HG03442 (cell line): ENCODE measurements at regions not wholly inside any gene's neighbourhood (a gene's known extent, or its start where the extent isn't known, plus 50 kb on each side); places are given as distances from the start of the nearest gene placed in this dataset.

Experiments used
- ATAC-seq: cut with Tn5 transposase; IDR thresholded peaks from one replicate; pipeline ENCODE4 v1.9.1; 2021; ENCODE audit warnings: mild to moderate bottlenecking, moderate library complexity; ENCODE audit not compliant: unreplicated experiment

DNA sequence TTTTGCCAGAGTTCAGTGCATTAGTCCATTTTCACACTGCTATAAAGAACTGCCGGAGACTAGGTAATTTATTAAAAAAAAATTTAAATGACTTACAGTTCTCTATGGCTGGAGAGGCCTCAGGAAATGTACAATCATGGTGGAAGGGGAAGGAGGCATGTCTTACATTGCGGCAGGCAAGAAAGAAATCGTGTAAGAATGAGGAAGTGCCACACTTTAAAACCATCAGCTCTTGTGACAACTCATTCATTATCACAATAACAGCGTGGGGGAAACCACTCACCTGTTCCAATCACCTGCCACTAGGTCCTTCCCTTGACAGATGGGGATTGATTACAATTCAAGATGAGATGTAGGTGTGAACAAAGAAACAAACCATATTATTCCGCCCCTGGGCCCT is 1361.4 kb downstream of the NSUN3 start:
- ATAC-seq = no peak

DNA sequence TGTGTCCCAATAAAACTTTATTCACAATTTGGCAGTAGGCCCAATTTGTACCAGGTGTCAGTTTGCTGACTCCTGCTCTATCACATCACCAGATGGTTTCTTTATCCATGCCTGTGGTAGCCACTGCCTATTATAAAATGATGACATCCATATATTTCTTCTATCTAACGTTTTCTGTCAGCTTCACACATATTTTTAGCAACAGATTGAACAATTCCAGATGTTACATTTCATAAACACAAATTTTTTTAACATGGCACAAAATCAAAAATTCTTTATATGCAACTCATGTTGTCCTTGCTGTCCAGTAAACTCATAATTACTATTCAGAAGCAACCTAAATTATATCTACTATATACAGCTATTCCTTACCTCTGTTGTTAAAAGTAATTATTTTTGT is 1371.6 kb downstream of the NSUN3 start:
- no peak for ATAC-seq

DNA sequence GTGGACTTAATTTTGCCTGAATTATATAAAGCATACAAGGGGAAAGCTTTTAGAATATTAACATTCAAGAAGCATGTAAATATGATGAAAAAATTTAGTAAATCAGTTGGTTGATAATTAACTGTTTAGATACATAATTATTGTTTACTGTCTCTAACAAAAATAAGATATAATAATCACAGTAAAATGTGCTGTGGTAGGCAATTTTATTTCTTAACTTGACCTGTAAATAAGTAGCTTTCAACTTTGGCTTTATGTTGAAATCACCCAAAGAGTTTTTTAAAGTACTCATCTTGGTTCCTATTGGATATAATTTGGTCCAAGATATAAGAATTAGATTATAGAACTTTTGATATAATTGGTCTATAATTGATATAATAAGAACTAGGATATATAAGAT is 1374.5 kb downstream of the NSUN3 start:
- ATAC-seq = no peak

DNA sequence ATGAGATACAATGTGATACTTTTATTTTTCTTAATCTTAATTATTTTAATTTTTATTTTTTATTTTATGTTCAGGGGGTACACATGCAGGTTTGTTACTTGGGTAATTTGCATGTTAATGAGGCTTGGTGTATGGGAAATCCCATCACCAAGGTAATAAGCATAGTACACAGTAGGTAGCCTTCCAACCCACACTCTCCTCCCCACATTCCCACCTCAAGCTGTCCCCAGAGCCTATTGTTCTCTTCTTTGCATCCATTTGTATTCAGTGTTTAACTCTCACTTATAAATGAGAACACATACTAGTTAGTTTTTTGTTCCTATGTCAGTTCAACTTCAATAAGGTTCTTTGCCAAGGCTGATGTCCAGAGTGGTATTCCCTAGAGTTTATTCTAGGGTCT is 1375.4 kb downstream of the NSUN3 start:
- ATAC-seq = no peak

DNA sequence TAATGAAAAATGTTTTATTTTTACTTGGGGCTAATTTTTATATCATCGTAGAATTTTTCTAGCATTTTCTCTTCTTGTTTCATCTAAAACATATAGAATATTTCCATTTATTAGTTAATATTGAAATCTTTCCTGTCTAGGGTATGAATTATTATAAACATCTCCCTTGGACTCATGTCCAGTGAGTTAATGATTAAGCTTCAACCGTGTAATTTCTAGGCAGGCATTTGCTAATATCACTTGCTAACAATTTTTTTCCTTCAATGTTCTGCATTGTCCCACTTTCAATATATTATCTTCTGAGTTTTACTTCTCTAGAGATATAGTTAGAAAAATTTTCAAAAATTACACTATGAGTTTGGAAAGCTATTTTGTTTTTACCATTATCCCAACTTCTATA is 1371.6 kb upstream of the EPHA6 start:
- no peak for ATAC-seq

DNA sequence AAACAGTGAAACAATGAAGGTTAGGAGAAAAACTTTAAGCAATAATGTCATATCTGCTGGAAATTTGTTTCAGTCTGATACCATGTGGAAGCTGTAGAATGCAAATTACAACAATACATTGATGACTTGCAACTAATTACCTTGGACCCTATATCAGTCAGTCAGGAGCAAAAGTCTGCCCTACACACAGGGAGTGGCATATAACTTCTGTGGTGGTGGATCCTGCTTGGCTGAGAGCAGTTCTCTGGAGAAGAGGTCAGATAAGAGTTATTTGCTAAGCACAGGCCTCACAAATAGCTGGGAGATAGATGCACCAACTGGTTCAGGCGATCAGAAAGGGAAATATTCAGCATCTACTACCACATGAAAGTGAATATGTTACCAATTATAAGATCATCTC is 1364.6 kb upstream of the EPHA6 start:
- no peak for ATAC-seq

DNA sequence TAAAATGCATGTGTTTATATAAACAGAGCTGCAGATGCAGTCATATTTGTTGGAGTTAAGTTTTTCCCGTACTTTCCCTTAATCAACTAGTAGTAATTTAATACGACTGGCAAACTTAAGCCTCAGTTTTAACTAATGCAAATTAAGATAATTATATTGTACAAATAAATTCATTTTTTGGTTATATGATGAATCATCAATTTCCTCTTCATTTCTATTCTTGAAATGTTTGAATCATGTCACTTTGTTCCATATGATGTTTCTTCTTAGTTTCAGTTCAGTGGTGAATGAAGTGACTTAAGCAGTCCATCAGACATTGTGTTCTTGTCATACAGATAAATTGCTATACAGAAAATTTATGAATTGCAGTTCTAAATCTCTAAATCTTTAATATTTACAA is 1361.2 kb upstream of the EPHA6 start:
- no peak for ATAC-seq

DNA sequence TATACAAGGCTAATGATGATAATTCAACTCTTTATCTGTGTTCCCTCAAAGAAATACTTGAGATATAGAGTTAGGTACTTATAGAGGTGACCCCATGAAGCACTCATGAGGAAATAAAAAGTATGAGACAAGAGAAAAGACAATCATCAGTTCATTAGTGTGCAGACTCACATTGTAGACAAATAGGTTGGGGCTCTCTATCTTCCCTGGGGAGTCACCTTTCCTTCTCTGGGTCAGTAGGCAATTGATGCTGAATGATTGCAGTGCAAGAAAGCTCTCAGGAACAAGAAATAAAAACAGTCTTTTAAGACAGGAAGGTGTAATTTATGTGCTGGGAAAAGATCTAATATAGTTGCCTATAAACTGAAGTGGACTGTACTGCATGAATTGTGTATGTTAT is 1357.6 kb upstream of the EPHA6 start:
- ATAC-seq = no peak

DNA sequence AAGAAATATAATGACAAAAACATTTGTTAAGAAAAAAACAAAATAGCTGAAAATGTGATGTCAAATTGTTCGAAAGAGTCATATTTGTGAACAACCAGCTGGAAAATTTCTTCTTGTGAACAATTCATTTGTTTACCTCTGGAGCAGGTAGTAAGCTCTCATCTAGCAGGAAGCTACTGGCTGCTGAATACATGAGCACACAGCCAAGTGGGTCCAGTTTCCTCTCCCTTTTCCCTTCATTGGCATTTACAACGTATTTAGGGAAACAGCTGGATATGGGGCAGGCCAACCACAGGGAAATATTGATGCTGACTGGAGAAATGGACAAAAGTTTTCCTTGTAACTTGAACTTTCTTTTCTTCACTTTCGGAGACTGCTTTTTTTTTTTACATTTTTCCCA is 1354.7 kb upstream of the EPHA6 start:
- ATAC-seq = no peak

DNA sequence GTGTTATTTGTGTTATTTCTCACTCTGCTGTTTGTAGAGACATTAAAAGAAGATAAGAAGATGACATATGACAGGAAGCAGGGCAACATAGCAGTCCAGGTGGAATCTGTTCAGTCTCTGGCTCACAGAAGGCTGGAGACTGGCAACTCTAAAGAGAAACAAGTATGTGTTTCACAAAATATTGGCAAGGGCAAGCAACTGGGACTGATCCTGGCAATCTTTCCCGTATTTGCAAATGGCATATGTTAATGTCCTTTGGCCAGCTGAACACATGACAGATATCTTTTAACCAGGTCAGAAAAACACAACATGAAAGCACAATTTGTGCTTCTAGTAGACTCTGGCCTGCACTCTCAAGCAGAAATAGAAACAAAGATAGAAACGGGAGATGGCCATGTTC is 1354.1 kb upstream of the EPHA6 start:
- no peak for ATAC-seq

DNA sequence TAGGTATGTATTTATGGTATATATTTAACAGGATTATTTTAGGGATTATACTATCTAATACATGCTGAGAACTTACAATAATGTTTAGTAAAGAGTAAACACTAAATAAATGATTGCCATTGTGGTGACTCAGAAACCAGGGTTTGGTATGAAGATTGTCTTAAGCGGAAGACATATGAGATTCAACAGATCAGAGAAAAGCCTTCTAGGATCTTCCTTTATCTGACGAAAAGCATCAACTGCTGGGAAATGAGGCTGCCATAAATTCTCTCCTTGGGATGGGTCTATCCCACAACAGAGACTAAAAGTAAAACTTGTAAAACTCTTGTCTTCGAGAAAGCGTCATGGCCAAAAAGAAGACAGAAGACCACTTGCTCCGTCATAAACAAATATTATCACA is 1352.2 kb upstream of the EPHA6 start:
- ATAC-seq = no peak

DNA sequence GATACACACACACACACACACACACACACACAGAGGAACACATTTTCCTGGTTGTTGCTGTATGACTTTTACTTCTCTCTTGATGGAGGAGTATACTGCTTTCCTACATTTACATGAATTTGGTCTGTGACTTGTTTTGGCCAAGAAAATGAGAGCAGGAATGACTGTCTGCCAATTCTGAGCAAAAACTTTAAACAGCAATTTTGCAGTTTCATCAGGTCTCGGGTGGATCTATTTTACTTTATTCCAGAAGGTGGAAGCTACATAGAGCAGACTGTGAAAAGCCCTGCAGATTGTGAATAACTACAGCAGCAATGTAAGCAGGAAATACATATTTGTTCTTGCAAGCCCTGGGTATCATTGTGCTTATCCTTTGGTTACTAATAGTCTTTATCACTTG is 1350.0 kb upstream of the EPHA6 start:
- ATAC-seq = no peak

DNA sequence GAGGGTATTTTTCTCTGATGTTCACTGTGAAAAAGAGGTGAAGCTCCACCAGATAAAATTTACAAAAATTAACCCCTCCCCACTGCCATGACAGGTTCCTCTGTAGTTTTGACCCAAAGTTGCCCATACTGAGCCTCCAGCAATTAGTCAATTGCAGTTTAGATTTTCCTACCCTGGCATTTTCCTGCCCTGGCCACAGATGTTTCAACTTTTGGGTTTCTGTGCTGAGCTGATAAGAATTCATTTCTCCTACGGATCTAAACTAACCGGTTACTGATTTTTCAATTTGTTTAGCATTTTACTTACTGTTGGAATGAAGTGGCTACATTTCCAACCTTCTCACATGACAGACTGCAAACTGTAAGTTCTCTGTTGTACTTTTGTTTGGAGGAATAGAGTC is 1346.1 kb upstream of the EPHA6 start:
- no peak for ATAC-seq

DNA sequence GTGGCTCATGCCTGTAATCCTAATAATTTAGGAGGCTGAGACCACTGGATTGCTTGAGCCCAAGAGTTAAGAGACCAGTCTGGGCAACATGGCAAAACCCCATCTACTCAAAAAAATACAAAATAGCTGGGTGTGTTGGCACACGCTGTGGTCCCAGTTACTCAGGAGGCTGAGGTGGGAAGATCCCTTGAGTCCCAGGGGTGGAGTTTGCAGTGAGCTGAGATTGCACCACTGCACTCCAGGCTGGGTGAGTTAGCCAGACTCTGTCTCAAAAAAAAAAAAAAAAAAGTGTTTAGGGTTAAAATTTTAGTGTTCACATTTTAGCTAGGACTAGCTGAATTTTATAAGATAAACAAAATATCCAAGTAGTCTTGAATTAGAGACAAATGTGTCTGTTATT is 1340.1 kb upstream of the EPHA6 start:
- ATAC-seq = no peak

DNA sequence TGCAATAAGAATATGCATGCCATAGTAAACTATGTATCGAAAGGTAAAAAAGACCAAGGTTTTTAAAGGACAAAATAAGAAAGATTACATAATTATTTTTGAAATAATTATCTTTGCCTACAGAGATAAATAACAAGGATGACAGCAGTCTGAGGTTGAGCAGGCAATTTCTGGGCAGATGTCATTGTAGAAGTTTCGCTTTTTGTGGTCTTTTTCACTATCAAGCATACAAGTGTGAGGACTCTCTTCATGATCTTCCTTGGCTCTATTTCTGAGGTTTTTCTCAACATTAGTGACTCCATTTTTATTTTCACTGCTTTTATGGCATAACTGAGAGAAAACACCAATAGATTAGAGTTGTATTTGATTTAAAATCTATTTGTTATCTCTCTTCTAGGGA is 1337.9 kb upstream of the EPHA6 start:
- no peak for ATAC-seq

DNA sequence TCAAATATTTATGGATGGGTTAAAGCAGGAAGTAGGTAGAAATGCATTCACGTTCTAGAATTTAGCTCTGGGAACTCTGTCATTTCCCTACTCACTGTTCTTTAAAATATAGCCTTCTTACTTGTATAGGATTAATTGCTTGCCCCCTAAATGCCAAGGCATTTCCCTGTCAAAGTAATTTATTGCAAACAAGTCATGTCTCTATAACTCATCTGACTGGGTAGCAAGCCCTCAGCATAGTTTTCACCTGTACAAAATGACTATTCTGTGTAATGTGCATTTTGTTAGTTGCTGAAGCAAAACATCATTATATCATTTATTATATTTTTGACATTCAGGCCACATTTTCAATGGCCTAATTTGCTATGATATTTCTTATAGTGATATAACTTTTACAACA is 1308.2 kb upstream of the EPHA6 start:
- no peak for ATAC-seq

DNA sequence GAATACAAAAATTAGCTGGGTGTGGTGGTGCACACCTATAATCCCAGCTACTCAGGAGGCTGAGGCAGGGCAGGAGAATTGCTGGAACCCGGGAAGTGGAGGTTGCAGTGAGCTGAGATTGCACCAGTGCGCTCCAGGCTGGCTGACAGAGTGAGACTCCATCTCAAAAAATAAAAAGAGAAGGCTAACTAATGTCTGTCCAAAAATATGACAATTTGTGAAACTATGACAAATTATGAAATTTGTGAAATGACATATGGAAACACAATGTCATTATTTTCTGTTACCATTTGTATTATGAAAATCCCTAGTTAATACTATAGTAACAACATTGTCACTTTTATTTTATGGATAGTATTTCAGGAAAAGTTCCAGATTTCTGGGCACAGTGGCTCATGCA is 1306.3 kb upstream of the EPHA6 start:
- ATAC-seq = no peak

DNA sequence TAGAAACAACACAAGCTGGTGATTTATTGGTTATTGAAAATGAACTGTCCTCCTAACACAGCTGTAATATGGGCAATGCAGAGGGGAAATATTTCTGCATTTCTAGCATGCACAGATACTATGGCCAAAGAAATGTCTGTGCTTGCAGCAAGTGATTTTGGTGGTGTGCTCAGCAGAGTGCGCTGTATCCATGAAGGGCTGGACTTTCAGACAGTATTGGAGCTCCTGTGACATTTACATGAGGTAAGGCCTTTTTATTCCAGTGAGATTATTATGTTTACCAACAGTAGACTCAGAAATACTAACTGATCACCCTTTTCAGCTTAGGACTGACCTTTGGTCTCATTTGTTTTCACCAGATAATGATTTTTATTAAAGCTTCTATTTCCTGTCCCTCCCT is 1302.6 kb upstream of the EPHA6 start:
- no peak for ATAC-seq

DNA sequence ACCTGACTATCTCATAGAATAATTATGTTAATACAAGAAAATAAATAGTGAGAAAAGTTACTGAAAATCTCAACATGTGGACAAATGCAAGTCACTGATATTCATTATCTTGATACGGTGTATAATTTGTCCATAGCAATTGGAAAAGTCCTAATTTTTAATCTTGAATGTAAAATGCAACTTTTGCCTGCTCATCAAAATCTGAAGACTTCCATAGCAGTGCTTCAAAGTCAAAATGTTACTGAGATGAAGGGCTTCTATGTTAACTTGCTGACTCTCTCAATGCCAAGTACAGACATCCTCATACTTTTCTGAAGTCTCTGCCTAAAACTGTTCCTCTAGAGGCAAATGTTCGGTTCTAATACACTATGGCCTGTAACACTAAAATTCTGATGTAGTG is 1300.1 kb upstream of the EPHA6 start:
- no peak for ATAC-seq

DNA sequence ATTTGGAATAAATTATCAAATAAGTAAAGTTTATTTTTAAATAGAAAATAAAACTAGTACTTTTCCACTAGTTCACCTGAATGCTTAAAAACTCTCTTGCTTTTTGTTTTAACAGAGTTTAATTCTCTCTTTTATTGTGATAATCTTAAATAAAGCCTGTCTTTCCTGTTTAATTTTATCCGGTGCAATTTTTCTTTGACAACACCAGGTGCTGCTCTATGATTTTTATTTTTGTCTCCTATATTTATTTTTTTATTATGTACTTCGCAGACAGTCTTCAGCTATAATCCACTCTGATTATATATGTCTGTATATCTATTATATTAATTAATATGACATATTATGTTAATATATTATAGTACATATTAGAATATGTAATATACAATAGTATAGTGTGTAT is 1293.0 kb upstream of the EPHA6 start:
- no peak for ATAC-seq

DNA sequence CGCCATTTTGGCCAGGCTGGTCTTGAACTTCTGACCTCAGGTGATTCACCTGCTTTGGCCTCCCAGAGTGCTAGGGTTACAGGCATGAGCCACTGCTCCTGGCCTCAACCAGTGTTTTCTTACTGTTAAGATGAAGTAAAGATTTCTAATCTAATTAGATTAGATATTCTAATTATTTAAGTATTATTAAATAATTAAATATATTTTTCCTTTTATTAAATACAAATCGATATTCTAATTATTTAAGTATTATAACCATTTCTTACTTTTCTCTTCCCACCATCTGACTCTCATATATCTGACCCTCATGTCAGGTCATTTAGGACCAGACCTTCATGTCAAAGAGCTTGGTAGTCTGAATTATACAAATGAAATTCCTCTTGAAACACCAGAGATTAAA is 1291.9 kb upstream of the EPHA6 start:
- ATAC-seq = no peak

DNA sequence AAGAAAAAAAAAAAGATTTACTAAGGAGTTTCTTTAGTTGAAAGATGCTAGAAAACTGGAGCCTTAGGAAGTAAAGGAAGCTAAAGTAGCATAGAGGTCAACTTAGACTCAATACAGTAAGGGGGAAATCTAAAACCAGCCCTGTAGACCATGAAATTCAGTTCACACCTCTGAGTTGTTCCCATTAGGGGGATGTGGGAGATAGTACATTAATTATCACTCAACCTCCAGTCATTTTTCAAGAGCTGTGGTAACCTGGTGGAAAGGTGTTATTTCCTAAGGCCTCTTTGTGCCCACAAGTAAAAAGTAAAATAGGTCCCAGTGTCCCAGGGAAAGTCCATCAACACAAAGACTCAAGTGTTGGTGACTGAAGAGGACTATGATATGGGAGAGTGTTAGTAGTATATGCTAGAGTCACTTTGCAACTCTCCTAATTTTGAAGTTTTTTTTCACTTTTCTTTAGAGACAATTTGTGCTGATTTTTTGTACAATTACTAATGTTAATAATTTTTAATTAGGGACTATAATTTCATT is 1274.4 kb upstream of the EPHA6 start:
- no peak for ATAC-seq

DNA sequence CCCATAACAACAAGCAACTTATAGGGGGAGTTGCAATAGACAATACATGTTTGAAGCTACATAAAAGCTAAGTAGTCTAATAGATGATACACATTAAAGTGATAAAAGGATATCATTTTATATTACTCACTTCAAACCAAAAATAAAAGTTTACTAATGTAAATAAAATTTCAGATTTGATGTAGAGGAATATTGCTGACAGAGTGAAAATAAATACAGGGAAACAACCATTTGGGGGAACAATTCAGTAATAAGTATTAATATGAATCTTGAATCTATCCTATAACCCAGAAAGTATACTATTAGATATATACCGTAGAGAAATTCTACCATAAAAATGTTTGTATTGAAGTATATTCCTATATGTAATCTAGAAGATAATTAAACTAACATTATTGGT is 1248.9 kb upstream of the EPHA6 start:
- ATAC-seq = no peak

DNA sequence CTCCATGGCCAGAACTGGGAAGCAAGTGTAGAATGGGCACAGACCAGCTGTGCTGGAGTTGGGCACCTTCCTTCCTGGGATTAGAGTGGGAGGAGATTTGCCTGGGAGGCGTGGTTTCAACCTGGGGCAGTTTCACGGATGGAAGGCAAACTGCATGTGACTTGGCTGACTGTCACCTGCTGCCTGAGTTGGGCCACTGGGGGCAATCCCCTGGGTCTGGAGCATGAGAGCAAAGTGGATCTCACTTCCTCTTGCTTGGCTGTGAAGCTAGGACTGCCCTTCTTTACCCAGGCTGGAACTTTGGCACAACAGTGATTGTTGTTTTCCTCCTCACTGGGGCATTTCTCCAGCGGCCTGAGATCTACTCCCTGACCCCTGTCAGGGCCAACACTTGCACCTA is 1247.0 kb upstream of the EPHA6 start:
- no peak for ATAC-seq
